HL-60 (cell line): ENCODE measurements at regions not wholly inside any gene's neighbourhood (a gene's known extent, or its start where the extent isn't known, plus 50 kb on each side); places are given as distances from the start of the nearest gene placed in this dataset.

Source experiments
- DNase-seq, 2 experiments: peaks; one replicate each; pipeline ENCODE4 v3.0.0-alpha.2; 2010 to 2020; ENCODE audit warnings: low read depth in 1 of 2, low spot score in 1 of 2
- H3K27ac ChIP-seq: fragments of 250-450 bp; sonication (Bioruptor Pico); replicated peaks from 2 replicates; pipeline ENCODE4 v1.5.1; 2020; ENCODE audit warnings: mild to moderate bottlenecking, moderate library complexity
- H3K27me3 ChIP-seq: fragments of 250-450 bp; sonication (Bioruptor Pico); 2 replicates; pipeline ENCODE4 v1.5.1; 2021; ENCODE audit warnings: mild to moderate bottlenecking, moderate library complexity; ENCODE audit not compliant: insufficient read depth, poor library complexity, severe bottlenecking
- H3K4me3 ChIP-seq: replicated peaks from 2 replicates; pipeline ENCODE4 v1.5.1; 2011; ENCODE audit warnings: mild to moderate bottlenecking, control low read depth, low read length; ENCODE audit not compliant: insufficient read depth
- CTCF ChIP-seq: IDR thresholded peaks from one replicate; pipeline ENCODE4 v1.5.1; 2011; ENCODE audit warnings: low read length, control low read depth, inconsistent platforms; ENCODE audit not compliant: insufficient read depth
- GABPA ChIP-seq: IDR thresholded peaks from 2 replicates; pipeline ENCODE4 v1.6.1; 2012; ENCODE audit warnings: low read depth
- POLR2AphosphoS5 ChIP-seq: IDR thresholded peaks from 2 replicates; pipeline ENCODE4 v1.6.1; 2012; ENCODE audit warnings: low read depth
- REST ChIP-seq: IDR thresholded peaks from 2 replicates; pipeline ENCODE4 v1.6.1; 2012; ENCODE audit warnings: low read depth; ENCODE audit not compliant: insufficient replicate concordance
- SPI1 ChIP-seq: IDR thresholded peaks from 2 replicates; pipeline ENCODE4 v1.6.1; 2012; ENCODE audit warnings: low read depth, mild to moderate bottlenecking, borderline replicate concordance

- Histone ChIP-seq H3K27ac (no peak overlapping the region), H3K27me3 (no peaks in the 10 kb centered on the region), H3K4me3 (no peak overlapping the region)
- DNase-seq: no peak
- TF ChIP-seq SPI1: no peak
Measured at GRCh38 chr11:71086687-71087258, 165.6 kb downstream of the SHANK2 start.

DNA sequence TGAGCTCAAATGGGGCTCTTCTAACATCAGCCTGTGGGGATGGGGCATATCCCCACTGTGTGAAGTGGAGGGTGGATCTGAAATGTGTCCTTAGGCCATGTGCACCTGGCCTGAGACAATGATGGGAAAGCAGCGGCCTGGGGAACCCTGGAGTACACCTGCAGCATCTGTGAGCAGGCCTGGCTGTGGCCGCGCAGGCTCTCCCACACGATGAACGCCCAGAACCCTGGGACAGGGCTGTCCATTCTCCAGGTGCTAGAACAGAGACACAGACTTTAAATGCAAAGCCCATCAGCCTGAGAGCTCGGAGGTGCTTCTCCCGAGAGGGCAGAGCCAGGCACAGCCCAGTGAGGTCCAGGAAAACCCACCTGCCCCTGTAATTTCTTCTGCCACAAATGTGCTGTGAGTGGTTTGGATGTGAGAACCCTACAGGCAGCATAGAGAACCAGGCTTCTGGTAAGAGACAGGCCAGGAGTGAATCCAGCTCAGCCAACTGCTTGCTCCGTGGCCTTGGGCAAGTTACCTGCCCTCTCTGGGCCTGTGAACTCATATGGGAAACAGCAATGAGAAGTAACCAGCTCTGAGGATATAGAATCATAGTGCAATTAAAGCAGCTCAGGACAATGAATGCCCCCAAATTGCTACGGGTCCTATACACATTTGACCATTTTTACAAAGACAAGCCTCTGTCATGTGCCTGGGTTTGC is 167.9 kb downstream of the SHANK2 start:
- H3K4me3 ChIP-seq: no peak overlapping the region
- no peaks in the 10 kb centered on the region for H3K27me3 ChIP-seq
- H3K27ac ChIP-seq: no peak overlapping the region
- DNase-seq: no peak
- no peak for TF ChIP-seq SPI1
- TF ChIP-seq GABPA: no peak
- TF ChIP-seq REST: no peak
- no peak for TF ChIP-seq CTCF
- TF ChIP-seq POLR2AphosphoS5: no peak

GRCh38 chr11:71083105-71083504 is 169.3 kb downstream of the SHANK2 start:
- Histone ChIP-seq H3K27ac (no peak overlapping the region), H3K4me3 (no peak overlapping the region), H3K27me3 (no peaks in the 10 kb centered on the region)
- TF ChIP-seq CTCF: no peak
- TF ChIP-seq SPI1: no peak
- TF ChIP-seq REST: no peak
- no peak for TF ChIP-seq GABPA
- no peak for TF ChIP-seq POLR2AphosphoS5
- DNase-seq: no peak

DNA sequence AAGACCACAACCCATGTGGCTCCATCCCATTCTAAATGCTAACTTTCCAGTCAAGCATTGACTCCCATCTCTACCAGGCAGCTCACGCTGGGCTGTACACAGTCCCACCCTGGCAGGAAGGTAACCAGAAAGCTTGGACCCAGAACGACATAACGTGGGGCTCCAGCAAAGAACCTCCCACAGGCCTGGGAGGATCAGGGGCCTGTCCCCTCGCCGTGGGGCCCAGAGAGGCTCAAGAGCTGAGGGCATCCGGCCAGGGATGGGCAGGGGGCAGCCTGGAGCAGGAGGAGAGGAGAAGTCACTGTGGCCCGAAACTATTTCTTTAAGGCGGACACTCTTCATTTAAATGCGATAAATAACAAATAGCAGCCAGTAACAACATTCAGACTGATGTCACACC is 169.9 kb downstream of the SHANK2 start:
- no peak for DNase-seq
- TF ChIP-seq CTCF (no peak), POLR2AphosphoS5 (no peak), REST (no peak), SPI1 (no peak)
- Histone ChIP-seq H3K27me3 (no peaks in the 10 kb centered on the region), H3K27ac (no peak overlapping the region), H3K4me3 (no peak overlapping the region)
